BJ (cell line): ENCODE measurements at regions not wholly inside any gene's neighbourhood (a gene's known extent, or its start where the extent isn't known, plus 50 kb on each side); places are given as distances from the start of the nearest gene placed in this dataset.
"Not testable (repeated sequence)": the region's sequence is repeated elsewhere in the genome, so short reads cannot be mapped to it uniquely, and the experiment has no call there.

Experiments used
- CTCF ChIA-PET: fragments of 350-600 bp; formaldehyde crosslinking; extraction: SDS; loops from one replicate; lab custom pipeline; 2021; ENCODE audit warnings: antibody characterized with exemption, inconsistent platforms; lab: Yijun Ruan, JAX
- POLR2A ChIA-PET: fragments of 300-600 bp; sonication (Branson Sonifier 250); formaldehyde crosslinking; extraction: SDS; loops from one replicate; lab custom pipeline; 2021; ENCODE audit warnings: antibody characterized with exemption; lab: Charles Lee
- DNase-seq: peaks from one replicate; pipeline ENCODE4 v3.0.0-alpha.2; 2011; ENCODE audit warnings: low read depth
- H3K27me3 ChIP-seq: 2 replicates; pipeline ENCODE4 v1.6.0; 2011; ENCODE audit warnings: low read length; ENCODE audit not compliant: control insufficient read depth, insufficient read depth
- H3K36me3 ChIP-seq: 2 replicates; pipeline ENCODE4 v1.5.1; 2011; ENCODE audit warnings: low read length; ENCODE audit not compliant: control insufficient read depth, insufficient read depth
- H3K4me3 ChIP-seq: 2 replicates; pipeline ENCODE4 v1.5.1; 2011; ENCODE audit warnings: low read depth, mild to moderate bottlenecking, control low read depth, low read length
- TF ChIP-seq, protein P1 (sequence below): IDR thresholded peaks from 2 replicates; pipeline ENCODE4 v1.5.1; 2011; ENCODE audit warnings: low read depth, mild to moderate bottlenecking, control low read depth, inconsistent platforms, low read length, moderate library complexity; ENCODE audit not compliant: insufficient read depth

DNA sequence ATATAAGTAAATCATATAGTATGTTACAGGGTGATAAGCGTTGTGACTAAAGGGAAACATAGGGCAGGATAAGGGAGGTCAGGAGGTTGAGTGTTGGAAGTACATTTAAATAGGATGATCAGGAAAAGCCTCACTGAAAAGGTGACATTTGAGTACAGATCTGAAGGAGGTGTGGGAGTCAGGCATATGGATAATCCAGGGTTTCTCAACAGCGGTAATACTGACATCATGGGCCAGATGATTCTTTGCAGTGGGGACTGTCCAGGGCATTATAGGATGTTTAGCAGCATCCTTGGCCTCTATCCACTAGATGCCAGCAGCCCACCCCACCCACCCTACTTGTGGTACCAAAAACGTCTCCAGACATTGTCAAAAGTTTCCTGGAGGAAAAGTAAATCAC is 292.6 kb upstream of the PREP start:
- Histone ChIP-seq H3K4me3 (no peak overlapping the region), H3K27me3 (no peaks in the 10 kb centered on the region), H3K36me3 (no peaks in the 10 kb centered on the region)
- TF ChIP-seq, protein P1, sequence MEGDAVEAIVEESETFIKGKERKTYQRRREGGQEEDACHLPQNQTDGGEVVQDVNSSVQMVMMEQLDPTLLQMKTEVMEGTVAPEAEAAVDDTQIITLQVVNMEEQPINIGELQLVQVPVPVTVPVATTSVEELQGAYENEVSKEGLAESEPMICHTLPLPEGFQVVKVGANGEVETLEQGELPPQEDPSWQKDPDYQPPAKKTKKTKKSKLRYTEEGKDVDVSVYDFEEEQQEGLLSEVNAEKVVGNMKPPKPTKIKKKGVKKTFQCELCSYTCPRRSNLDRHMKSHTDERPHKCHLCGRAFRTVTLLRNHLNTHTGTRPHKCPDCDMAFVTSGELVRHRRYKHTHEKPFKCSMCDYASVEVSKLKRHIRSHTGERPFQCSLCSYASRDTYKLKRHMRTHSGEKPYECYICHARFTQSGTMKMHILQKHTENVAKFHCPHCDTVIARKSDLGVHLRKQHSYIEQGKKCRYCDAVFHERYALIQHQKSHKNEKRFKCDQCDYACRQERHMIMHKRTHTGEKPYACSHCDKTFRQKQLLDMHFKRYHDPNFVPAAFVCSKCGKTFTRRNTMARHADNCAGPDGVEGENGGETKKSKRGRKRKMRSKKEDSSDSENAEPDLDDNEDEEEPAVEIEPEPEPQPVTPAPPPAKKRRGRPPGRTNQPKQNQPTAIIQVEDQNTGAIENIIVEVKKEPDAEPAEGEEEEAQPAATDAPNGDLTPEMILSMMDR = no peak
- no peak for DNase-seq
- POLR2A ChIA-PET = no interaction called here
- CTCF ChIA-PET = no interaction called here

GRCh38 chr6:105692613-105693215 is 289.8 kb upstream of the PREP start:
- Histone ChIP-seq H3K4me3 (no peak overlapping the region), H3K36me3 (no peaks in the 10 kb centered on the region), H3K27me3 (no peaks in the 10 kb centered on the region)
- ChIA-PET CTCF (interaction anchor here (0.6 to 1.1 kb wide), 3 partner anchors 21 to 615 kb away, joined by 3 read pairs; no protein-coding TSS in a partner anchor), POLR2A (no interaction called here)
- DNase-seq = no peak
- TF ChIP-seq, protein P1 = no peak

- ChIA-PET CTCF (interaction anchor here (0.6 to 1.1 kb wide), 3 partner anchors 22 to 615 kb away, joined by 3 read pairs; no protein-coding TSS in a partner anchor), POLR2A (no interaction called here)
- H3K4me3 ChIP-seq = no peak overlapping the region
- no peaks in the 10 kb centered on the region for H3K36me3 ChIP-seq
- no peaks in the 10 kb centered on the region for H3K27me3 ChIP-seq
- DNase-seq = no peak
- TF ChIP-seq, protein P1 = no peak
Measured at GRCh38 chr6:105691971-105692370, 289.1 kb upstream of the PREP start.

GRCh38 chr6:105691081-105691480 is 288.2 kb upstream of the PREP start:
- DNase-seq = no peak
- Histone ChIP-seq H3K27me3 (no peaks in the 10 kb centered on the region), H3K36me3 (no peaks in the 10 kb centered on the region), H3K4me3 (no peak overlapping the region)
- POLR2A ChIA-PET = no interaction called here
- TF ChIP-seq, protein P1 = no peak
- CTCF ChIA-PET = no interaction called here

DNA sequence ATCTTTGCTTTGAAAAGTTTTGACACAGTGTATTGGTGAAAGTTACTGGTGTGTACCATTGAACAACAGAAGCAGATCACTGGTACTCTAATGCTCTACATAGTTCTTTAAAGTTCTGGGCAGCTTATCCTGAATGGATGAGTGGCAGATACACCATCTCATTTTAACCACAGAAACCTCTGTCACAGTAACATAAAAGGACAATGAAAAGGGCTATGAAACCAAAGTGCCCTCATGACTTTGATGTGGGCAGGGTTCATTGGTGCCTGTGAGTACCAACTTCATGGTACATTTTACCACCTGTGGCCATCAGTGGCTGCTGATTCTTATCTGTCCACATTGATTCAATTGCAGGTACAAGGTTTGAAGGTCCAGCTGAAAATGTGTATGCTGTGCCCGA is 285.7 kb upstream of the PREP start:
- TF ChIP-seq, protein P1 = no peak
- no peaks in the 10 kb centered on the region for H3K27me3 ChIP-seq

DNA sequence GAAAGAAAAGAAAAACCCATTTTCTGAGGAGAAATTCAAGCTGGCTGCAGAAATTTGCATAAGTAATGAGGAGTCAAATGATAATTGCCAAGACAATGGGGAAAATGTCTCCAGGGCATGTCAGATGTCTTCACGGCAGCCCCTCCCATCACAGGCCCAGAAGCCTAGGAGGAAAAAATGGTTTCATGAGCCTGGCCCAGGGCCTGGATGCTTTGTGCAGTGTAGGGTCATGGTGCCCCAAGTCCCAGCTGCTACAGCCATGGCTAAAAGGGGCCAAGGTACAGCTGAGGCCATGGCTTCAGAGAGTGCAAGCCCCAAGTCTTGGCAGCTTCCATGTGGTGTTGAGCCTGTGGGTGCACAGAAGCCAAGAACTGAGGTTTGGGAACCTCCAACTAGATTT is 283.9 kb upstream of the PREP start:
- DNase-seq, POLR2A ChIA-PET, H3K27me3 ChIP-seq, H3K4me3 ChIP-seq, H3K36me3 ChIP-seq: not testable (repeated sequence)
- CTCF ChIA-PET = interaction anchor here (1.2 kb wide), 1 partner anchor 432 kb away, joined by 3 read pairs; no protein-coding TSS in a partner anchor

More for the DNA sequence above, 285.7 kb upstream of the PREP start:
- no peaks in the 10 kb centered on the region for H3K36me3 ChIP-seq
- ChIA-PET POLR2A (no interaction called here), CTCF (interaction anchor here (1.0 to 1.2 kb wide), 2 partner anchors 17 to 204 kb away, joined by 3 read pairs; no protein-coding TSS in a partner anchor)
- DNase-seq = no peak
- no peak overlapping the region for H3K4me3 ChIP-seq
